ENCODE measurements at regions not wholly inside any gene's neighbourhood (a gene's known extent, or its start where the extent isn't known, plus 50 kb on each side); places are given as distances from the start of the nearest gene placed in this dataset.

- no peak for TF ChIP-seq EZH2 (IDR thresholded peaks at IDR 0.05)
- no peak for TF ChIP-seq FOXP2 (optimal IDR thresholded peaks at IDR 0.05; ENCODE audit: control extremely low read depth, extremely low read length, insufficient read depth)
- no peak for TF ChIP-seq POLR2AphosphoS5 (IDR thresholded peaks at IDR 0.05; ENCODE audit: borderline replicate concordance, low read depth, low read length)
- peak; percentile 35 for DNase-seq (ENCODE audit: low read depth, low spot score)
- peak overlapping the region; percentile 50 for H3K9ac ChIP-seq (ENCODE audit: insufficient read length)
- H3K27ac ChIP-seq: peak overlapping the region; percentile 82
- H3K9me3 ChIP-seq (ENCODE audit: low read depth, low read length): peaks cover 5% of the 10 kb centered on the region; the same call in 1 of the 2 replicates
- peak overlapping the region; percentile 58 for H3K4me3 ChIP-seq
- no peaks in the 10 kb centered on the region for H3K36me3 ChIP-seq (ENCODE audit: insufficient read depth, low read length)
Observed at GRCh38 chr6:169035385-169036240, 218.0 kb downstream of the THBS2 start.

- Histone ChIP-seq H3K9ac (ENCODE audit: insufficient read length) (no peak overlapping the region), H3K36me3 (ENCODE audit: insufficient read depth, low read length) (no peaks in the 10 kb centered on the region), H3K9me3 (ENCODE audit: low read depth, low read length) (peaks cover 5% of the 10 kb centered on the region; the same call in 1 of the 2 replicates), H3K27ac (0 out of 2 replicates have a peak overlapping the region, but pooled peaks have one; percentile 82), H3K4me3 (no peak overlapping the region)
- no peak for DNase-seq (ENCODE audit: low read depth, low spot score)
- TF ChIP-seq EZH2 (IDR thresholded peaks at IDR 0.05): no peak
- TF ChIP-seq FOXP2 (optimal IDR thresholded peaks at IDR 0.05; ENCODE audit: control extremely low read depth, extremely low read length, insufficient read depth): no peak
- TF ChIP-seq POLR2AphosphoS5 (IDR thresholded peaks at IDR 0.05; ENCODE audit: borderline replicate concordance, low read depth, low read length): no peak
Observed at GRCh38 chr6:169034516-169035167, 219.0 kb downstream of the THBS2 start.

- no peak overlapping the region for H3K4me3 ChIP-seq
- no peaks in the 10 kb centered on the region for H3K9me3 ChIP-seq (ENCODE audit: low read depth, low read length)
- no peak overlapping the region for H3K27ac ChIP-seq
- H3K36me3 ChIP-seq (ENCODE audit: insufficient read depth, low read length): no peaks in the 10 kb centered on the region
- TF ChIP-seq FOXP2 (optimal IDR thresholded peaks at IDR 0.05; ENCODE audit: control extremely low read depth, extremely low read length, insufficient read depth): no peak
- TF ChIP-seq EZH2 (IDR thresholded peaks at IDR 0.05): no peak
- TF ChIP-seq POLR2AphosphoS5 (IDR thresholded peaks at IDR 0.05; ENCODE audit: borderline replicate concordance, low read depth, low read length): no peak
- no peak overlapping the region for H3K9ac ChIP-seq (ENCODE audit: insufficient read length)
- DNase-seq (ENCODE audit: low read depth, low spot score): no peak
Observed at GRCh38 chr6:169029861-169030260, 223.8 kb downstream of the THBS2 start.

GRCh38 chr6:169028343-169028742 lies 225.3 kb downstream of the THBS2 start:
- Histone ChIP-seq H3K27ac (no peak overlapping the region), H3K36me3 (ENCODE audit: insufficient read depth, low read length) (no peaks in the 10 kb centered on the region), H3K9ac (ENCODE audit: insufficient read length) (no peak overlapping the region), H3K4me3 (no peak overlapping the region), H3K9me3 (ENCODE audit: low read depth, low read length) (no peaks in the 10 kb centered on the region)
- DNase-seq (ENCODE audit: low read depth, low spot score): no peak
- TF ChIP-seq EZH2 (IDR thresholded peaks at IDR 0.05) (no peak), FOXP2 (optimal IDR thresholded peaks at IDR 0.05; ENCODE audit: control extremely low read depth, extremely low read length, insufficient read depth) (no peak), POLR2AphosphoS5 (IDR thresholded peaks at IDR 0.05; ENCODE audit: borderline replicate concordance, low read depth, low read length) (no peak)

- Histone ChIP-seq H3K27ac (no peak overlapping the region), H3K4me3 (no peak overlapping the region), H3K9me3 (ENCODE audit: low read depth, low read length) (no peaks in the 10 kb centered on the region), H3K9ac (ENCODE audit: insufficient read length) (no peak overlapping the region), H3K36me3 (ENCODE audit: insufficient read depth, low read length) (no peaks in the 10 kb centered on the region)
- DNase-seq (ENCODE audit: low read depth, low spot score): no peak
- TF ChIP-seq FOXP2 (optimal IDR thresholded peaks at IDR 0.05; ENCODE audit: control extremely low read depth, extremely low read length, insufficient read depth) (no peak), EZH2 (IDR thresholded peaks at IDR 0.05) (no peak), POLR2AphosphoS5 (IDR thresholded peaks at IDR 0.05; ENCODE audit: borderline replicate concordance, low read depth, low read length) (no peak)
Observed at GRCh38 chr6:169026175-169026574, 227.5 kb downstream of the THBS2 start.

- Histone ChIP-seq H3K27ac (no peak overlapping the region), H3K9me3 (ENCODE audit: low read depth, low read length) (no peaks in the 10 kb centered on the region), H3K4me3 (no peak overlapping the region), H3K36me3 (ENCODE audit: insufficient read depth, low read length) (no peaks in the 10 kb centered on the region), H3K9ac (ENCODE audit: insufficient read length) (no peak overlapping the region)
- TF ChIP-seq POLR2AphosphoS5 (IDR thresholded peaks at IDR 0.05; ENCODE audit: borderline replicate concordance, low read depth, low read length): no peak
- TF ChIP-seq FOXP2 (optimal IDR thresholded peaks at IDR 0.05; ENCODE audit: control extremely low read depth, extremely low read length, insufficient read depth): no peak
- no peak for TF ChIP-seq EZH2 (IDR thresholded peaks at IDR 0.05)
- DNase-seq (ENCODE audit: low read depth, low spot score): no peak
Observed at GRCh38 chr6:169024047-169024660, 229.5 kb downstream of the THBS2 start.

GRCh38 chr6:169023161-169023874 lies 230.3 kb downstream of the THBS2 start:
- DNase-seq (ENCODE audit: low read depth, low spot score): no peak
- TF ChIP-seq EZH2 (IDR thresholded peaks at IDR 0.05) (no peak), POLR2AphosphoS5 (IDR thresholded peaks at IDR 0.05; ENCODE audit: borderline replicate concordance, low read depth, low read length) (no peak), FOXP2 (optimal IDR thresholded peaks at IDR 0.05; ENCODE audit: control extremely low read depth, extremely low read length, insufficient read depth) (no peak)
- Histone ChIP-seq H3K9ac (ENCODE audit: insufficient read length) (no peak overlapping the region), H3K27ac (no peak overlapping the region), H3K4me3 (no peak overlapping the region), H3K36me3 (ENCODE audit: insufficient read depth, low read length) (no peaks in the 10 kb centered on the region), H3K9me3 (ENCODE audit: low read depth, low read length) (no peaks in the 10 kb centered on the region)
